Thyroid gland (tissue), 4 donors: ENCODE measurements at regions not wholly inside any gene's neighbourhood (a gene's known extent, or its start where the extent isn't known, plus 50 kb on each side); places are given as distances from the start of the nearest gene placed in this dataset.

Experiments
- CTCF ChIP-seq, 6 experiments: fragments of 200-600 bp in 3 of 6; fragments of 450-650 bp in 3 of 6; sonication (generic) in 3 of 6; IDR thresholded peaks; one replicate each; pipeline ENCODE4 v1.5.1; 2016 to 2019; ENCODE audit warnings: antibody characterized with exemption in 6 of 6, mild to moderate bottlenecking in 2 of 6, inconsistent platforms in 1 of 6, moderate library complexity in 1 of 6
- POLR2A ChIP-seq, 2 donors: fragments of 450-650 bp; IDR thresholded peaks; one replicate each; pipeline ENCODE4 v1.6.1; 2017; ENCODE audit warnings: antibody characterized with exemption in 2 of 2, mild to moderate bottlenecking in 2 of 2, moderate library complexity in 1 of 2

- TF ChIP-seq CTCF (IDR thresholded peaks at IDR 0.05) (no peak), POLR2A (IDR thresholded peaks at IDR 0.05) (no peak)
Observed at GRCh38 chr5:173538654-173539053, 77.8 kb downstream of the BOD1 start.
